HepG2 (cell line): ENCODE measurements at regions not wholly inside any gene's neighbourhood (a gene's known extent, or its start where the extent isn't known, plus 50 kb on each side); places are given as distances from the start of the nearest gene placed in this dataset.

Source experiments
- CAMTA2 ChIP-seq: sonication (generic); formaldehyde crosslinking; IDR thresholded peaks from 2 replicates; pipeline ENCODE4 v1.4.0; 2020; ENCODE audit warnings: mild to moderate bottlenecking, missing genetic modification reagents, borderline replicate concordance
- MAFF ChIP-seq: IDR thresholded peaks from 2 replicates; pipeline ENCODE4 v1.6.1; 2011; ENCODE audit warnings: low read depth, low read length, improper control_type of control experiment
- MYC ChIP-seq: sonication (generic); formaldehyde crosslinking; IDR thresholded peaks from 2 replicates; pipeline ENCODE4 v1.9.0; 2021; ENCODE audit warnings: missing genetic modification reagents, borderline replicate concordance
- POLR2A ChIP-seq, 2 experiments: IDR thresholded peaks; 2 replicates each; pipeline ENCODE4 v1.6.1; 2011; ENCODE audit warnings: low read depth in 2 of 2, low read length in 2 of 2, mild to moderate bottlenecking in 1 of 2, moderate library complexity in 1 of 2; ENCODE audit not compliant: insufficient read depth in 1 of 2
- POLR2AphosphoS2 ChIP-seq: IDR thresholded peaks from 2 replicates; pipeline ENCODE4 v1.6.1; 2011; ENCODE audit warnings: low read depth, low read length, improper control_type of control experiment
- RXRA ChIP-seq: sonication (generic); formaldehyde crosslinking; IDR thresholded peaks from 2 replicates; pipeline ENCODE4 v1.5.1; 2020; ENCODE audit warnings: missing genetic modification reagents
- ZMYM3 ChIP-seq: sonication (generic); formaldehyde crosslinking; IDR thresholded peaks from 2 replicates; pipeline ENCODE4 v1.5.1; 2020; ENCODE audit warnings: mild to moderate bottlenecking, missing genetic modification reagents
- ZNF136 ChIP-seq: sonication (generic); formaldehyde crosslinking; IDR thresholded peaks from 2 replicates; pipeline ENCODE4 v1.8.1; 2022; ENCODE audit warnings: low read depth, mild to moderate bottlenecking, moderate library complexity, missing genetic modification reagents
- ZNF138 ChIP-seq: sonication (generic); formaldehyde crosslinking; IDR thresholded peaks from 2 replicates; pipeline ENCODE4 v1.5.0; 2020; ENCODE audit warnings: mild to moderate bottlenecking, low read depth, missing genetic modification reagents
- ZNF484 ChIP-seq: sonication (generic); formaldehyde crosslinking; IDR thresholded peaks from 2 replicates; pipeline ENCODE4 v1.5.1; 2020; ENCODE audit warnings: mild to moderate bottlenecking, low read depth, missing genetic modification reagents, borderline replicate concordance
- ZNF800 ChIP-seq: sonication (generic); formaldehyde crosslinking; IDR thresholded peaks from 2 replicates; pipeline ENCODE4 v1.4.0; 2020; ENCODE audit warnings: missing genetic modification reagents
- ZSCAN30 ChIP-seq: sonication (generic); formaldehyde crosslinking; IDR thresholded peaks from 2 replicates; pipeline ENCODE4 v1.5.0; 2020; ENCODE audit warnings: mild to moderate bottlenecking, missing genetic modification reagents
- TF ChIP-seq, protein P1 (sequence below): sonication (generic); formaldehyde crosslinking; IDR thresholded peaks from 2 replicates; pipeline ENCODE4 v1.5.1; 2020; ENCODE audit warnings: missing genetic modification reagents, mild to moderate bottlenecking, borderline replicate concordance

GRCh38 chr2:144249035-144249637, 270.8 kb downstream of the ZEB2 start:
- no peak for TF ChIP-seq POLR2A (IDR thresholded peaks at IDR 0.05; ENCODE audit: insufficient read depth in 1 of 2, low read depth in 2 of 2, low read length in 2 of 2)
- TF ChIP-seq MYC (CRISPR knock-in tag): no peak
- TF ChIP-seq ZNF136: no peak
- no peak for TF ChIP-seq MAFF
- TF ChIP-seq ZSCAN30: no peak
- TF ChIP-seq, protein P1, sequence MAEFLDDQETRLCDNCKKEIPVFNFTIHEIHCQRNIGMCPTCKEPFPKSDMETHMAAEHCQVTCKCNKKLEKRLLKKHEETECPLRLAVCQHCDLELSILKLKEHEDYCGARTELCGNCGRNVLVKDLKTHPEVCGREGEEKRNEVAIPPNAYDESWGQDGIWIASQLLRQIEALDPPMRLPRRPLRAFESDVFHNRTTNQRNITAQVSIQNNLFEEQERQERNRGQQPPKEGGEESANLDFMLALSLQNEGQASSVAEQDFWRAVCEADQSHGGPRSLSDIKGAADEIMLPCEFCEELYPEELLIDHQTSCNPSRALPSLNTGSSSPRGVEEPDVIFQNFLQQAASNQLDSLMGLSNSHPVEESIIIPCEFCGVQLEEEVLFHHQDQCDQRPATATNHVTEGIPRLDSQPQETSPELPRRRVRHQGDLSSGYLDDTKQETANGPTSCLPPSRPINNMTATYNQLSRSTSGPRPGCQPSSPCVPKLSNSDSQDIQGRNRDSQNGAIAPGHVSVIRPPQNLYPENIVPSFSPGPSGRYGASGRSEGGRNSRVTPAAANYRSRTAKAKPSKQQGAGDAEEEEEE: no peak
- TF ChIP-seq ZNF138 (CRISPR knock-in tag): no peak
- TF ChIP-seq ZNF800 (CRISPR knock-in tag): no peak
- no peak for TF ChIP-seq ZMYM3 (CRISPR knock-in tag)
- no peak for TF ChIP-seq CAMTA2 (CRISPR knock-in tag)
- TF ChIP-seq POLR2AphosphoS2: no peak
- no peak for TF ChIP-seq ZNF484 (CRISPR knock-in tag)
- TF ChIP-seq RXRA: no peak
